ENCODE measurements at regions not wholly inside any gene's neighbourhood (a gene's known extent, or its start where the extent isn't known, plus 50 kb on each side); places are given as distances from the start of the nearest gene placed in this dataset.

DNA sequence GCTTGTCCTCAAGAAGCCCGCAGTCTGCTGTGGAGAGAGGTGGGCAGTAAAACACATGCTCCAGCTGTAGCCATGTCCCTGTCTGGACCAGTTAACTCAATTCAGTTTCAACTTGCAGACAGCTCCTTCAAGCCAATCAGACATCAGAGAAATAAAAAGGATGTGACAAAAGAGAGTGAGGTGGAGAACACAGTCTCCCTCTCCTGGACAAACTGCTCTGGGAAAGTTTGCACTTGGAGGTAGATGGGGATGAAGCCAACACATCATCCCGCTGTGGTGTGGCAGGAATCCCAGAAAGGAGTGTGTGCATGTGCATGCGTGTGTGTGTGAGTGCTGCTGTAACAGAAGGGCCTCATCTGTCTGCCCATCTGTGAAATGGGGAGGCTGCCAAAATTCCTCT is 358.6 kb upstream of the ASIC2 start (continued):
- TF ChIP-seq, protein P1, sequence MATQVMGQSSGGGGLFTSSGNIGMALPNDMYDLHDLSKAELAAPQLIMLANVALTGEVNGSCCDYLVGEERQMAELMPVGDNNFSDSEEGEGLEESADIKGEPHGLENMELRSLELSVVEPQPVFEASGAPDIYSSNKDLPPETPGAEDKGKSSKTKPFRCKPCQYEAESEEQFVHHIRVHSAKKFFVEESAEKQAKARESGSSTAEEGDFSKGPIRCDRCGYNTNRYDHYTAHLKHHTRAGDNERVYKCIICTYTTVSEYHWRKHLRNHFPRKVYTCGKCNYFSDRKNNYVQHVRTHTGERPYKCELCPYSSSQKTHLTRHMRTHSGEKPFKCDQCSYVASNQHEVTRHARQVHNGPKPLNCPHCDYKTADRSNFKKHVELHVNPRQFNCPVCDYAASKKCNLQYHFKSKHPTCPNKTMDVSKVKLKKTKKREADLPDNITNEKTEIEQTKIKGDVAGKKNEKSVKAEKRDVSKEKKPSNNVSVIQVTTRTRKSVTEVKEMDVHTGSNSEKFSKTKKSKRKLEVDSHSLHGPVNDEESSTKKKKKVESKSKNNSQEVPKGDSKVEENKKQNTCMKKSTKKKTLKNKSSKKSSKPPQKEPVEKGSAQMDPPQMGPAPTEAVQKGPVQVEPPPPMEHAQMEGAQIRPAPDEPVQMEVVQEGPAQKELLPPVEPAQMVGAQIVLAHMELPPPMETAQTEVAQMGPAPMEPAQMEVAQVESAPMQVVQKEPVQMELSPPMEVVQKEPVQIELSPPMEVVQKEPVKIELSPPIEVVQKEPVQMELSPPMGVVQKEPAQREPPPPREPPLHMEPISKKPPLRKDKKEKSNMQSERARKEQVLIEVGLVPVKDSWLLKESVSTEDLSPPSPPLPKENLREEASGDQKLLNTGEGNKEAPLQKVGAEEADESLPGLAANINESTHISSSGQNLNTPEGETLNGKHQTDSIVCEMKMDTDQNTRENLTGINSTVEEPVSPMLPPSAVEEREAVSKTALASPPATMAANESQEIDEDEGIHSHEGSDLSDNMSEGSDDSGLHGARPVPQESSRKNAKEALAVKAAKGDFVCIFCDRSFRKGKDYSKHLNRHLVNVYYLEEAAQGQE (IDR thresholded peaks at IDR 0.05): no peak
- TF ChIP-seq JUND (IDR thresholded peaks at IDR 0.05) (no peak), NR2F2 (IDR thresholded peaks at IDR 0.05) (no peak), RAD21 (IDR thresholded peaks at IDR 0.05) (no peak)

DNA sequence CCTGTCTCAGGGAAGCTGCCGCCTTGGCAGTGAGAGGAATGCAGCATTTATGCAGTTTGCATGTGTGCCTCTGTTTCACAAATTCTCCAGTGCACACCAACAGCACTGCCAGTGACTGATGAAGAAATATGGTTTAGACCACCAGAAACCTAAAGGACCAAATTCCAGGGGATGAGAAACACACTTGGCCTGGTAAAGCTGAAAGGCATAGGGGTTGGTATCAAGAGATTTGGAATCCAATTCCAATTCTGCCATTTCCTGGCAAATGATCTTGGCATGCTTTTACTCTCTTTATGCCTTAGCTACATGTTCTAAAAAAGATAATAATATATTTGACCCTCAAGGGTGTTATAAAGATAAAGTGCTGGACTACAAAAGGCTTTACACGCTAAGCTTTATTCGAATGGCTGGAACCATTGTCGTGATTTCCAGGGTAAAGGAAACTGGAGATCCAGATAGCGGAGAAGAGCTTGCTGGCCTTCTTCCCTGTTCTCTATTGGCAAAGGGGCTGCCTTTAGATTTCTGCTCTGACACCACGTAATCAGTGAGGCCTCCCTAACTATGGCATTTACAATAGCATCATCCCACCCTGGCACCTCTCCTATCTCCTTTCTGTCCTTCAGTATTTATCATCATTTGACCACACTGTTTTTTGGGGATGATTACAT is 359.8 kb upstream of the ASIC2 start:
- no peak overlapping the region for H3K9ac ChIP-seq (ENCODE audit: low read depth in 1 of 2, low read length in 2 of 2)
- H3K4me1 ChIP-seq (ENCODE audit: control insufficient read depth in 4 of 4, insufficient read depth in 4 of 4, low read length in 3 of 4): no peaks in the 10 kb centered on the region
- H3K9me3 ChIP-seq (ENCODE audit: control insufficient read depth in 4 of 4, low read length in 3 of 4): no peaks in the 10 kb centered on the region
- H3K36me3 ChIP-seq (ENCODE audit: control insufficient read depth in 4 of 4, insufficient read depth in 3 of 4, low read depth in 1 of 4, low read length in 3 of 4): no peaks in the 10 kb centered on the region
- no peak overlapping the region for H3K4me3 ChIP-seq (ENCODE audit: low read depth in 1 of 3, low read length in 3 of 3)
- TF ChIP-seq YY1 (IDR thresholded peaks at IDR 0.05): no peak
- TF ChIP-seq GABPA (IDR thresholded peaks at IDR 0.05 in 1 of 2, conservative IDR thresholded peaks at IDR 0.05 in 1 of 2): no peak
- TF ChIP-seq, protein P2, sequence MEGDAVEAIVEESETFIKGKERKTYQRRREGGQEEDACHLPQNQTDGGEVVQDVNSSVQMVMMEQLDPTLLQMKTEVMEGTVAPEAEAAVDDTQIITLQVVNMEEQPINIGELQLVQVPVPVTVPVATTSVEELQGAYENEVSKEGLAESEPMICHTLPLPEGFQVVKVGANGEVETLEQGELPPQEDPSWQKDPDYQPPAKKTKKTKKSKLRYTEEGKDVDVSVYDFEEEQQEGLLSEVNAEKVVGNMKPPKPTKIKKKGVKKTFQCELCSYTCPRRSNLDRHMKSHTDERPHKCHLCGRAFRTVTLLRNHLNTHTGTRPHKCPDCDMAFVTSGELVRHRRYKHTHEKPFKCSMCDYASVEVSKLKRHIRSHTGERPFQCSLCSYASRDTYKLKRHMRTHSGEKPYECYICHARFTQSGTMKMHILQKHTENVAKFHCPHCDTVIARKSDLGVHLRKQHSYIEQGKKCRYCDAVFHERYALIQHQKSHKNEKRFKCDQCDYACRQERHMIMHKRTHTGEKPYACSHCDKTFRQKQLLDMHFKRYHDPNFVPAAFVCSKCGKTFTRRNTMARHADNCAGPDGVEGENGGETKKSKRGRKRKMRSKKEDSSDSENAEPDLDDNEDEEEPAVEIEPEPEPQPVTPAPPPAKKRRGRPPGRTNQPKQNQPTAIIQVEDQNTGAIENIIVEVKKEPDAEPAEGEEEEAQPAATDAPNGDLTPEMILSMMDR (IDR thresholded peaks at IDR 0.05; ENCODE audit: low read depth, low read length, missing input control): no peak
- TF ChIP-seq, protein P1 (IDR thresholded peaks at IDR 0.05): no peak
- TF ChIP-seq, protein P3, sequence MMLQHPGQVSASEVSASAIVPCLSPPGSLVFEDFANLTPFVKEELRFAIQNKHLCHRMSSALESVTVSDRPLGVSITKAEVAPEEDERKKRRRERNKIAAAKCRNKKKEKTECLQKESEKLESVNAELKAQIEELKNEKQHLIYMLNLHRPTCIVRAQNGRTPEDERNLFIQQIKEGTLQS (IDR thresholded peaks at IDR 0.05): no peak
- no peak for TF ChIP-seq JUND (IDR thresholded peaks at IDR 0.05)
- no peak for TF ChIP-seq EGR1 (IDR thresholded peaks at IDR 0.05; ENCODE audit: low read depth in 2 of 2)
- TF ChIP-seq, protein P4, sequence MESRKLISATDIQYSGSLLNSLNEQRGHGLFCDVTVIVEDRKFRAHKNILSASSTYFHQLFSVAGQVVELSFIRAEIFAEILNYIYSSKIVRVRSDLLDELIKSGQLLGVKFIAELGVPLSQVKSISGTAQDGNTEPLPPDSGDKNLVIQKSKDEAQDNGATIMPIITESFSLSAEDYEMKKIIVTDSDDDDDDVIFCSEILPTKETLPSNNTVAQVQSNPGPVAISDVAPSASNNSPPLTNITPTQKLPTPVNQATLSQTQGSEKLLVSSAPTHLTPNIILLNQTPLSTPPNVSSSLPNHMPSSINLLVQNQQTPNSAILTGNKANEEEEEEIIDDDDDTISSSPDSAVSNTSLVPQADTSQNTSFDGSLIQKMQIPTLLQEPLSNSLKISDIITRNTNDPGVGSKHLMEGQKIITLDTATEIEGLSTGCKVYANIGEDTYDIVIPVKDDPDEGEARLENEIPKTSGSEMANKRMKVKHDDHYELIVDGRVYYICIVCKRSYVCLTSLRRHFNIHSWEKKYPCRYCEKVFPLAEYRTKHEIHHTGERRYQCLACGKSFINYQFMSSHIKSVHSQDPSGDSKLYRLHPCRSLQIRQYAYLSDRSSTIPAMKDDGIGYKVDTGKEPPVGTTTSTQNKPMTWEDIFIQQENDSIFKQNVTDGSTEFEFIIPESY (IDR thresholded peaks at IDR 0.05): no peak
- TF ChIP-seq HNF4A (conservative IDR thresholded peaks at IDR 0.05): no peak
- TF ChIP-seq RXRA (IDR thresholded peaks at IDR 0.05): no peak
- no peak for TF ChIP-seq FOXA2 (IDR thresholded peaks at IDR 0.05)
- TF ChIP-seq RAD21 (IDR thresholded peaks at IDR 0.05): no peak
- 69% methylated on average over 6 of the region's 6 CpGs for WGBS
- no peak overlapping the region for H3K27ac ChIP-seq (ENCODE audit: low read depth in 1 of 2, low read length in 2 of 2)
- peaks cover 0 to 7% (median 1%) of the 10 kb centered on the region in 4 donors for H3K27me3 ChIP-seq (ENCODE audit: control insufficient read depth in 4 of 4, insufficient read depth in 4 of 4, low read length in 3 of 4)
- no peak for DNase-seq (ENCODE audit: low spot score)

Data from liver (tissue), 8 donors.